ENCODE measurements at regions not wholly inside any gene's neighbourhood (a gene's known extent, or its start where the extent isn't known, plus 50 kb on each side); places are given as distances from the start of the nearest gene placed in this dataset.

DNA sequence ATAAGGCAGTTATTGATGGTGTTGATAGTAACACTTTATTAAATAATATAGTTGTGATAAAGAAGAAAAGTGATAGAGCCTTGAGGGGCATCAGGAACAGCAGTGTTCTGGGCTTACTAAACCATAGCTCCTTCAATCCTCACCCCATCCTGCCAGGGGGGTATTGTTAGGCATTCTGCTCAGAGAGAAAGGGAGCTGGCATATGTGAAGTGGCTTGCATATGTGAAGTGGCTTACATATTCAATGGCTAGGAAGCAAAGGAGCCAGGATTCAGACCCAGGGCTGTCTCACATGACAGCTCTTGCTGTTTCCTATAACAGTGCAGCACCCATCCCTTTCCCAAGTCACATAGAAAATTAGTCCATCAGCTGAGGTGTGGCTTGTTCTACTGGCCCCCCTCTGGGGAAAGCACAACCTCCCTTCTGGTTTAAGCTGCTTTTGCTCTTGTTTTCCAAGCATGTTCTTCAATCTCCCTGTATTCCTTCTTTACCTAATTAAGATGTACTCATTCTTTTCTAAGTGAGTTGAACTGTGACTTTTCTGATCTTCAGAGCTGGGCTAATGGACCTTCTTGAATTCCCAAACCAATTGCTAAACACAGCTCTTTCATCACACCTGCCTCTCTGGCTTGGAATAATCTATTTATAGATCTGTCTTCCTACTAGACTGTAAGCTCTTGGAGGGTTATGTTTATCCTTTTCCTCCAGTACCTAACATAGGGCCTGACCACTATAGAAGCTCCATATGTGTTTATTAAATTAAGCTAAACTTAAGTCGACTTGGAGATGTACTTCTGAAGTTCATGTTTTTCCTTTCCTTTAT, 108.7 kb upstream of the GLI3 start:
- DNase-seq: no peak

DNA sequence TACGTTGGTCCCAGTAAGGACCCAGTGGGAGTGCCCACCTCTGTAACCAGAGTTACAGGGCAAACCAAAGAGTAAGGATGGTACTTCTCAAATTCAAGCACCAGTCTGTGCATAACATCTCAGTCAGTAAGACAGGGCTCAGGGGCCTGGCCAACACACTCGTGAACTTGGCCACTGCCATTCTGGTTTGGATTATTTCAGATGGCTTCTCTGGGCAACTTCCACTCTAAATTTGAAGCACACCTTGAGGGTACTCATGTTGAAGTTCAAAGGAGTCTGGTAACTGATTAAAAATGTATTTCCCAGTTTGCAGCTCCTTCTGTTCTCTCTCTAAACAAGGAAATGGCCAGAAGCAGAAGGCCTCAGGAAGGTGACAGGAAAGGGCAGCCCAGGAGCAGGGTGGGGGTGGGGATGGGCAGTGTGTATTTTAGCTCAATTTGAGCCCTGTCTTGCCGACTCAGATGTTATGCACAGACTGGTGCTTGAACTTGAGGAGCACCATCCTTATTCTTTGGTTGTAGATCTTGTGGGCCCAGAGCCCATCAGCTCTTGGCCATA, 107.3 kb upstream of the GLI3 start:
- no peak for DNase-seq

DNA sequence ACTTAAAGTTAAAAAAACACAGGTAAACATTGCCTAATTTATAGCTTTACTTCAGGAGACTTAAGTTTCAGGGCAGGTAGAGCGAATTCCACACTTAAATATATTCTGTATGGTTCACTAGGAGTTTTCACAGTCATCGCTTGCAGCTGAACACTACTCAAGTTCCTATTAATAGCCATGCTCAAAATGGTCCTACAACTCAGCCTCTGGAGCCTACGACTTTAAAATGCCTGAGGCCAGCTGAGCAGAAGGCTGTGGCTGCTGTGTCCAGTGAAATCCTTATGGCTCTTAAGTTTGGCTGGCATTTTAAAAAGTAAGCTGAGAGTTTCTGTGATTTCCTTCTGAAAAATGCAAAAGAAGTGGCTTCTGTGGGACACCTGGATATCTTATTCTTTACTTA, 105.4 kb upstream of the GLI3 start:
- no peak for DNase-seq

DNA sequence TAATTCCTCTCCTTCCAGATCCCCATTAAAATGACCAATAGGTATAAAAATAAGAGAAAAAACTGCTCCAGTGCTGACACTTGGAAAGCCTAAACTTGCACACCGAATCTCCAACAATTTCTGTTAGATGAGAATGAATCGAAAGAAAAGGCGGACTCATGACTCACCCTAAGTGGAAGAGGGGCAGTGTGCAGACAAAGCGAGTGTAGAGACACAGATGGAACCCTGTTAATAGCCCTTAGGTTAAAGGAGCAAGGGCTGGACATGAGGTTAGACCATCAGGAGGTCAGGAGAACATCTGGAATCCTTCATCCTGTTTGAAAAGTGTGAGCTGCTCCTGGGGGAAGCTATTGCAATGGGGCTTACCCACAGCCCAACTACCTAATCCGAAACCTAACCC, 103.4 kb upstream of the GLI3 start:
- DNase-seq: no peak

DNA sequence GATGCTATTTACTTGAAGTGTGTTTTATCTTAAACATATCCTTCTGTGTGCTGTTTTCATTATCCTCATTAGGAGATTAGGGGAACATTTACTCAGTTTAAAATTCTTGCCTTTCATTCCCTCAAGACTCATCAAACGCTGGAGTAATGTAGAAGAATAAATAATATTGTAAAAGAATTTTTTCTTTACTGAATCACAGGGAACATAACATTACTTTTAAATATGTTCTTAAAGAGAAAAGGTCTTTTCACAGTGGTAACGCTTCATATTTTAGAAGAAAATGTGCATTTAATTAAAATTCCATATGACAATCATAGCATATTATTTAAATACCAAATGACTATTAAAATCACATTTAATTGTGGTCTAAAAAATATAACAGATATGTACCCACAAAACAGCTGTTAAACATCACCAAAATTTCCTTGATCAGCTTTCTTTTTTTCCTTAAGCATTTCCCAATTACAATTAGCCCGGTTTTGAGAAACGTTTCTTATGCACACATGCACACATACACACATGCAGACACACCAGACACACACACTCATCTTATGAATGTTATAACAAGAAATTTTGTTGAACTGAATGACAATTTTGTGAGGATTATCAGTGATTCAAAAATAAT, 102.0 kb upstream of the GLI3 start:
- no peak for DNase-seq

- no peak for DNase-seq
Measured at GRCh38 chr7:42338231-42338915, 101.4 kb upstream of the GLI3 start.

GRCh38 chr7:42337225-42337905, 100.4 kb upstream of the GLI3 start:
- no peak for DNase-seq

- no peak for DNase-seq
Measured at GRCh38 chr7:42332605-42333222, 95.7 kb upstream of the GLI3 start.

- DNase-seq: no peak
Measured at GRCh38 chr7:42319631-42320030, 82.6 kb upstream of the GLI3 start.

- no peak for DNase-seq
Measured at GRCh38 chr7:42315631-42316030, 78.6 kb upstream of the GLI3 start.

DNA sequence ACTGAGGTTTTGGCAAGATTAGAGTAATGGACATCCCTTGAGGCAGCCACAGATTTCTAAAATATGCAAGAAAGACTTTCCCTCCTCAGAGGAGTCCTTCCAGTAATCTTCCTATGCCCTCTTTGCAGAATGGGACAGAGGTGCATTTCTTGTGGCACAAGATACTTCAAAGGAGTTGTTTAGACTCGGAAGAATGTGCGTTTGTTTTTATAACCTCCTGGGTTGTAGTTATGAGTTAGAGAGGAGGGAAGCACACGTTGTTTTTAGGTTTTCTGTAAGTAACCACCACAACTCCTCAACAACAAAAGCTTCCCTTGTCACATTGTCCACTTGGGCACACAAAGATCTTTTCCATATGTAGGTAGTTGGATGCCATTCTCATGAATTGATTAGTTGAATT, 78.1 kb upstream of the GLI3 start:
- no peak for DNase-seq

DNA sequence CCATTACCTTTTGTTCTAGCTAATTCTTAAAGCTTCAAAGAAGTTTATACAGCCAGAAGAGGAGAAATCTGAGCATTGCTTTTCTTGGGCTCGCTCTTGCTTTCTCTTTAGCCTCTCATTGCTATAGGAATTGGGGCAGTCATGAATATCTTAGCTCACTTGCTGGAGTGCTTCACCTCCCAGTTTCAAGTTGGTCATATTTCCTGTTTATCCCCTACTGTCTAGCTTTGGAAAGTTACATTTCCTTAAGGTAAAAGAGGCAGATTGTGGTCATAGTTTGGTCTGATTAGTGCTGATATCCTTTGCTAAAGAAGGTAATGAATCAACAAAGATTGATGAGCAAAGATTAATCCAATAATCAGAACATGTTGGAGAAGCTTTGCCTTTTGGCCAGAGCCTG, 77.7 kb upstream of the GLI3 start:
- DNase-seq: no peak

DNA sequence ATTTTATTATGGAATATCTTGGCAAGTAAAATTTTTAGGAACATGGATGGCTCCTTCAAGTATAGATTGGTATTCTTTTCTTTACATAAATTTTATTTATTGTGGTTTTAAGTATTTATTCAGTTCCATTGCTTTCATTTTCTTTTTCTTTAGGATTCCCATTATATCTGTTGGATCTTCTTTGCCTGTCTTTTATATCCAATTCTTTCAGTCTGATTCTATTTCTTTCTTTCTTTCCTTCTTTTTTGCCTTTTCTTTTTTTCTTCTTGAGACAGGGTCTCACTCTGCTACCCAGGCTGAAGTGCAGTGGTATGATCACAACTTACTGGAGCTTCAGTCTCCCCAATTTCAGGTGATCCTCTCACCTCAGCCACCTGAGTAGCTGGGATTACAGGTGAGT, 74.2 kb upstream of the GLI3 start:
- no peak for DNase-seq

DNA sequence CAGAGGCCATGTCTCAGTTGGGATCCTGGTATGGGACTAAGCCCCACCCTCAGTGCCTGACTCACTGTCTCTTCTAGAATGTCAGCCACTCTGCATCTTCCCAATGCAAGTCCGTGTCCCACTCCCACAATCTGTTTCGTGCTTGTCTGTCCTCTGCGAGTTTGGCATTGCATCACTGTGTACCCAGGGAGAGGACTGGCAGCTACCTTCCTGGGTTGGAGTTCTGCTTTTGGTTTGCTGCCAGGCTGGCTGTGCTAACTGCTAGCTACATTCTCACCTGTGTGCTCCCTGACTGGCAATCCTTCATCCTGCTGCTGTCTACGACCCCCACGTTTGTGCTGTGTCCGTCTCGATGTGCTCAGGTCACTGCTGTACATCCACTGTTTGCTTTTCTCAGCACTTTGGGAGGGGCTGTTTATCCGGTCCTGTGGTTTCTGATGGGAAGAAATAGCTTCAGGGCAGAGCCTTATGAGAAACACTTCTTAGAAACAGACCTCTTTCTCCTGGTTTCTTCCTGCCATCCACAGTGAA, 56.0 kb upstream of the GLI3 start:
- no peak for DNase-seq

- DNase-seq: no peak
Measured at GRCh38 chr7:42289473-42289872, 52.5 kb upstream of the GLI3 start.
